SK-N-SH treated with all-trans-retinoic acid at 6 μM for 48 hours (cell line): ENCODE measurements at regions not wholly inside any gene's neighbourhood (a gene's known extent, or its start where the extent isn't known, plus 50 kb on each side); places are given as distances from the start of the nearest gene placed in this dataset.

ENCODE experiments used
- ATAC-seq: fragments of 200-7000 bp; cut with Tn5 transposase; 3 replicates; pipeline ENCODE4 v1.9.1; 2020; ENCODE audit warnings: mild to moderate bottlenecking, moderate library complexity
- ARNTL ChIP-seq: fragments of 450-650 bp; formaldehyde crosslinking; IDR thresholded peaks from 2 replicates; pipeline ENCODE4 v1.5.0; 2020; ENCODE audit warnings: low read depth, mild to moderate bottlenecking, moderate library complexity, borderline replicate concordance
- BACH2 ChIP-seq: fragments of 250-450 bp; sonication (Bioruptor Pico); IDR thresholded peaks from 2 replicates; pipeline ENCODE4 v1.9.0; 2021; ENCODE audit warnings: mild to moderate bottlenecking, borderline replicate concordance
- CSDC2 ChIP-seq: fragments of 250-450 bp; sonication (Bioruptor Pico); IDR thresholded peaks from 2 replicates; pipeline ENCODE4 v1.5.0; 2020; ENCODE audit warnings: mild to moderate bottlenecking, moderate library complexity
- ESRRG ChIP-seq: fragments of 250-450 bp; sonication (Bioruptor Pico); IDR thresholded peaks from 2 replicates; pipeline ENCODE4 v1.6.1; 2021; ENCODE audit warnings: mild to moderate bottlenecking
- GLIS3 ChIP-seq: fragments of 250-450 bp; sonication (Bioruptor Pico); IDR thresholded peaks from 2 replicates; pipeline ENCODE4 v1.5.0; 2020; ENCODE audit warnings: mild to moderate bottlenecking, moderate library complexity
- ISL1 ChIP-seq: fragments of 250-450 bp; sonication (Bioruptor Pico); IDR thresholded peaks from 2 replicates; pipeline ENCODE4 v2.1.2; 2022; ENCODE audit warnings: mild to moderate bottlenecking, moderate library complexity
- OSR1 ChIP-seq: fragments of 250-450 bp; sonication (Bioruptor Pico); IDR thresholded peaks from 2 replicates; pipeline ENCODE4 v1.8.0; 2022; ENCODE audit warnings: moderate library complexity, mild to moderate bottlenecking, inconsistent platforms
- PPARA ChIP-seq: fragments of 250-450 bp; sonication (Bioruptor Pico); IDR thresholded peaks from 2 replicates; pipeline ENCODE4 v1.5.0; 2020; ENCODE audit warnings: mild to moderate bottlenecking, borderline replicate concordance
- RARB ChIP-seq: fragments of 250-450 bp; sonication (Bioruptor Pico); IDR thresholded peaks from 2 replicates; pipeline ENCODE4 v1.8.0; 2021; ENCODE audit warnings: mild to moderate bottlenecking, moderate library complexity
- SNAI2 ChIP-seq: fragments of 250-450 bp; sonication (Bioruptor Pico); IDR thresholded peaks from 2 replicates; pipeline ENCODE4 v1.5.0; 2020; ENCODE audit warnings: mild to moderate bottlenecking, moderate library complexity
- TCF4 ChIP-seq: fragments of 250-450 bp; sonication (Bioruptor Pico); IDR thresholded peaks from 2 replicates; pipeline ENCODE4 v1.8.0; 2021; ENCODE audit warnings: mild to moderate bottlenecking, moderate library complexity, borderline replicate concordance
- TOX ChIP-seq: fragments of 250-450 bp; sonication (Bioruptor Pico); IDR thresholded peaks from 2 replicates; pipeline ENCODE4 v1.8.0; 2021; ENCODE audit warnings: mild to moderate bottlenecking, moderate library complexity, borderline replicate concordance
- ZFP3 ChIP-seq: fragments of 250-450 bp; sonication (Bioruptor Pico); IDR thresholded peaks from 2 replicates; pipeline ENCODE4 v1.5.0; 2020; ENCODE audit warnings: mild to moderate bottlenecking, moderate library complexity
- ZFP30 ChIP-seq: fragments of 450-650 bp; formaldehyde crosslinking; IDR thresholded peaks from 2 replicates; pipeline ENCODE4 v1.5.0; 2022; ENCODE audit warnings: mild to moderate bottlenecking, moderate library complexity
- ZNF565 ChIP-seq: fragments of 450-650 bp; formaldehyde crosslinking; conservative IDR thresholded peaks from 2 replicates; pipeline ENCODE4 v1.5.0; 2020; ENCODE audit warnings: low read depth, mild to moderate bottlenecking, moderate library complexity
- ZNF70 ChIP-seq: fragments of 450-650 bp; formaldehyde crosslinking; IDR thresholded peaks from 2 replicates; pipeline ENCODE4 v1.5.0; 2020; ENCODE audit warnings: mild to moderate bottlenecking, moderate library complexity
- ZNF8 ChIP-seq: fragments of 450-650 bp; formaldehyde crosslinking; IDR thresholded peaks from 2 replicates; pipeline ENCODE4 v1.5.0; 2020; ENCODE audit warnings: mild to moderate bottlenecking, moderate library complexity
- TF ChIP-seq, protein P1 (sequence below): fragments of 250-450 bp; sonication (Bioruptor Pico); IDR thresholded peaks from 2 replicates; pipeline ENCODE4 v1.5.0; 2020; ENCODE audit warnings: mild to moderate bottlenecking, moderate library complexity
- TF ChIP-seq, protein P2 (sequence below): fragments of 250-450 bp; sonication (Bioruptor Pico); IDR thresholded peaks from 2 replicates; pipeline ENCODE4 v1.8.0; 2020; ENCODE audit warnings: mild to moderate bottlenecking, moderate library complexity, borderline replicate concordance
- TF ChIP-seq, protein P3 (sequence below): fragments of 250-450 bp; sonication (Bioruptor Pico); IDR thresholded peaks from 2 replicates; pipeline ENCODE4 v1.5.1; 2020; ENCODE audit warnings: low read depth, mild to moderate bottlenecking, moderate library complexity
- TF ChIP-seq, protein P4 (sequence below): fragments of 250-450 bp; sonication (Bioruptor Pico); IDR thresholded peaks from 2 replicates; pipeline ENCODE4 v1.8.0; 2021; ENCODE audit warnings: low read depth, mild to moderate bottlenecking, moderate library complexity, borderline replicate concordance

DNA sequence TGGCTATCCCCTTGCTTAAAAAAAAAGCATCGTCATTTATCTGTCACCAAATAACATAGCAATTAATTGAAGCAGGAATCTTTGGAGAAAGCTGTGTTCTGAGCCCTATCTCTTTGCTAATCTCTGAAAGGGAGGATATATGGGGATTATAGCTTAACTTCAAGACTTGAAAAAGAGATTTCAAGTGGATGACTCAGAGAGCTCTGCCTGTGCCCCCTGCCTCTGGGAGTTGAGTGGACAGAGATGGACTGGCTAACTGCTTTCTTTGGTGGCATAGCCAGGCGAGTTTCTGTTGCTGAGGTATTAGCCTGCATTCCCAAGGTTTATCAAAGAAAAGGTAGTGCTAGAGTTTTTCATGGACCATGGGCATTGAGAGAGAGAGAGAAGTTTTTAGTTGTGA, 91.6 kb downstream of the DDIT4L start (continued):
- TF ChIP-seq ISL1 (CRISPR knock-in tag) = no peak
- no peak for TF ChIP-seq RARB (CRISPR knock-in tag)
- no peak for TF ChIP-seq SNAI2
- TF ChIP-seq ZFP3 (CRISPR knock-in tag) = no peak
- no peak for TF ChIP-seq OSR1 (CRISPR knock-in tag)
- TF ChIP-seq, all 23 proteins: peak for 0

DNA sequence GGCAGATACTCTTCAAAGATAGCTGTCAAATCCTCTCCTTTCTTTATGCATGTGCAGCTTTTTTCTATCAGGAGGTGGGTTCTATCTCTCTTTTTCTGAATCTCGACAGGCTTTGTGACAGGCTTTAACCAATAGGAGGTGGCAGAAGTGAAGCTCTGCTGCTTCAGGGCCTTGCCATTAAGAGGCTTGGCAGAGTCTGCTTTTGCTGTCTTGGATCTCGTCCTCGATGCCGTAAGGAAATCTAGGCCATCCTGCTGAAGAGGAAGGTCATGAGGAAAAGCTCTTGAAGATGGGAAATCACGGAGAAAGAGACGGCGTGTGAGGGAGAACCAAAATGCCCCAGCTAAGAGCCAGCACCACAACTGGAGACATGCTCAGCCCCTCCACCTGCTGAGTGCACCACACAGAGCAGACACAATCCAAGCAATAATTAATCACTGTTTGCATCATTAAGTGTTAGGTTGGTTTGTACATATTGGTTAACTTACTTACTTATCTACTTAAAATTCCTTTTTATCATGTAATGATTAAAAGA, 92.2 kb downstream of the DDIT4L start:
- TF ChIP-seq RARB (CRISPR knock-in tag) = no peak

DNA sequence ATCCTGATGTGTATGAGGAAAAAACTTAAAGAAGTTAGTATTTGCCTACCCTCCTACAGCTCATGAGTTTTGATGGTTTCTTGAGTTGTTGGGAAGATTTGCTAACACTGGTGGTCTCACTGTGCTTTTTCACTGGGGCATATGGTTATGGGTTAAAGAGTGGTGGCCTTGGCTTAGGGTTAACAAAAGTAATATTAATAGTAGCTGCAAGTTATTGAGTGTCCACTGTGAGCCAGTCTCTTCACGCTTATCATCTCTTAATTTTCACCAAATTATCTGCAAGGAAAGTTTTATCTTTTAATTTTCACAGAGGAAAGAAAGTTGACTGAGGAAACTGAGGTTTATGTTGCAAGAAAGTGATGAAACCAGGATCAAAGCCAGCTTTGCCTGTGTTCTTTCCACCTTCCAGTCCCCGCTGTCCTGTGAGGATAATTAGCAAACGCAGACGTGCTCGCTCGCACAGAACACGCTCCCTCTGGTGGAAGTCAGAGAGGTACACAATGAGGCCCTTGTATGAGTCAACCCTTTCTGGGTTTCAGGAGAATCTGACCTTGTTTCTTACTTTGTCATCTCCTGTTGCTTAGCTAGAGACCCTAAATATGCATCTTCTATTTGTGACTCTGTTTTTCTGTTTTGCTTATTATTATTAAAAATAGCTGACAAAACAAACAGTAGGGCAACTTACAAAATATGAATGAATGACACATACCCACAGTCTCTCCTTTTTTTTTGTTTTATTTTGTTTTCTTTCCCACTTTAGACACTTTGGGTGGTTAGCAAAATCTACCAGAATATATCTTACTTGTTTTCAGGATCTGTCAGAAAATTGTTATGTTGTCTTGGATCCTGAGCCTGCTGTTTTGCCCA, 94.3 kb downstream of the DDIT4L start:
- no peak for TF ChIP-seq TOX (CRISPR knock-in tag)
- no peak for TF ChIP-seq BACH2 (CRISPR knock-in tag)
- no peak for TF ChIP-seq ARNTL (CRISPR knock-in tag)
- no peak for TF ChIP-seq PPARA
- no peak for TF ChIP-seq SNAI2
- TF ChIP-seq, protein P1, sequence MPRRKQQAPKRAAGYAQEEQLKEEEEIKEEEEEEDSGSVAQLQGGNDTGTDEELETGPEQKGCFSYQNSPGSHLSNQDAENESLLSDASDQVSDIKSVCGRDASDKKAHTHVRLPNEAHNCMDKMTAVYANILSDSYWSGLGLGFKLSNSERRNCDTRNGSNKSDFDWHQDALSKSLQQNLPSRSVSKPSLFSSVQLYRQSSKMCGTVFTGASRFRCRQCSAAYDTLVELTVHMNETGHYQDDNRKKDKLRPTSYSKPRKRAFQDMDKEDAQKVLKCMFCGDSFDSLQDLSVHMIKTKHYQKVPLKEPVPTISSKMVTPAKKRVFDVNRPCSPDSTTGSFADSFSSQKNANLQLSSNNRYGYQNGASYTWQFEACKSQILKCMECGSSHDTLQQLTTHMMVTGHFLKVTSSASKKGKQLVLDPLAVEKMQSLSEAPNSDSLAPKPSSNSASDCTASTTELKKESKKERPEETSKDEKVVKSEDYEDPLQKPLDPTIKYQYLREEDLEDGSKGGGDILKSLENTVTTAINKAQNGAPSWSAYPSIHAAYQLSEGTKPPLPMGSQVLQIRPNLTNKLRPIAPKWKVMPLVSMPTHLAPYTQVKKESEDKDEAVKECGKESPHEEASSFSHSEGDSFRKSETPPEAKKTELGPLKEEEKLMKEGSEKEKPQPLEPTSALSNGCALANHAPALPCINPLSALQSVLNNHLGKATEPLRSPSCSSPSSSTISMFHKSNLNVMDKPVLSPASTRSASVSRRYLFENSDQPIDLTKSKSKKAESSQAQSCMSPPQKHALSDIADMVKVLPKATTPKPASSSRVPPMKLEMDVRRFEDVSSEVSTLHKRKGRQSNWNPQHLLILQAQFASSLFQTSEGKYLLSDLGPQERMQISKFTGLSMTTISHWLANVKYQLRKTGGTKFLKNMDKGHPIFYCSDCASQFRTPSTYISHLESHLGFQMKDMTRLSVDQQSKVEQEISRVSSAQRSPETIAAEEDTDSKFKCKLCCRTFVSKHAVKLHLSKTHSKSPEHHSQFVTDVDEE (CRISPR knock-in tag) = no peak
- TF ChIP-seq OSR1 (CRISPR knock-in tag) = no peak
- TF ChIP-seq, protein P2, sequence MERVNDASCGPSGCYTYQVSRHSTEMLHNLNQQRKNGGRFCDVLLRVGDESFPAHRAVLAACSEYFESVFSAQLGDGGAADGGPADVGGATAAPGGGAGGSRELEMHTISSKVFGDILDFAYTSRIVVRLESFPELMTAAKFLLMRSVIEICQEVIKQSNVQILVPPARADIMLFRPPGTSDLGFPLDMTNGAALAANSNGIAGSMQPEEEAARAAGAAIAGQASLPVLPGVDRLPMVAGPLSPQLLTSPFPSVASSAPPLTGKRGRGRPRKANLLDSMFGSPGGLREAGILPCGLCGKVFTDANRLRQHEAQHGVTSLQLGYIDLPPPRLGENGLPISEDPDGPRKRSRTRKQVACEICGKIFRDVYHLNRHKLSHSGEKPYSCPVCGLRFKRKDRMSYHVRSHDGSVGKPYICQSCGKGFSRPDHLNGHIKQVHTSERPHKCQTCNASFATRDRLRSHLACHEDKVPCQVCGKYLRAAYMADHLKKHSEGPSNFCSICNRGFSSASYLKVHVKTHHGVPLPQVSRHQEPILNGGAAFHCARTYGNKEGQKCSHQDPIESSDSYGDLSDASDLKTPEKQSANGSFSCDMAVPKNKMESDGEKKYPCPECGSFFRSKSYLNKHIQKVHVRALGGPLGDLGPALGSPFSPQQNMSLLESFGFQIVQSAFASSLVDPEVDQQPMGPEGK = no peak
- TF ChIP-seq ESRRG (CRISPR knock-in tag) = no peak
- TF ChIP-seq ZNF8 = no peak
- no peak for TF ChIP-seq GLIS3 (CRISPR knock-in tag)
- no peak for TF ChIP-seq ZNF70
- TF ChIP-seq ZFP3 (CRISPR knock-in tag) = no peak
- TF ChIP-seq ISL1 (CRISPR knock-in tag) = no peak
- no peak for TF ChIP-seq CSDC2
- no peak for TF ChIP-seq ZNF565
- TF ChIP-seq, protein P3, sequence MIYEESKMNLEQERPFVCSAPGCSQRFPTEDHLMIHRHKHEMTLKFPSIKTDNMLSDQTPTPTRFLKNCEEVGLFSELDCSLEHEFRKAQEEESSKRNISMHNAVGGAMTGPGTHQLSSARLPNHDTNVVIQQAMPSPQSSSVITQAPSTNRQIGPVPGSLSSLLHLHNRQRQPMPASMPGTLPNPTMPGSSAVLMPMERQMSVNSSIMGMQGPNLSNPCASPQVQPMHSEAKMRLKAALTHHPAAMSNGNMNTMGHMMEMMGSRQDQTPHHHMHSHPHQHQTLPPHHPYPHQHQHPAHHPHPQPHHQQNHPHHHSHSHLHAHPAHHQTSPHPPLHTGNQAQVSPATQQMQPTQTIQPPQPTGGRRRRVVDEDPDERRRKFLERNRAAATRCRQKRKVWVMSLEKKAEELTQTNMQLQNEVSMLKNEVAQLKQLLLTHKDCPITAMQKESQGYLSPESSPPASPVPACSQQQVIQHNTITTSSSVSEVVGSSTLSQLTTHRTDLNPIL (CRISPR knock-in tag) = no peak
- no peak for TF ChIP-seq RARB (CRISPR knock-in tag)
- no peak for TF ChIP-seq ZFP30 (CRISPR knock-in tag)
- peak; percentile 96 for ATAC-seq

More for the DNA sequence above, 92.2 kb downstream of the DDIT4L start:
- ATAC-seq = no peak

DNA sequence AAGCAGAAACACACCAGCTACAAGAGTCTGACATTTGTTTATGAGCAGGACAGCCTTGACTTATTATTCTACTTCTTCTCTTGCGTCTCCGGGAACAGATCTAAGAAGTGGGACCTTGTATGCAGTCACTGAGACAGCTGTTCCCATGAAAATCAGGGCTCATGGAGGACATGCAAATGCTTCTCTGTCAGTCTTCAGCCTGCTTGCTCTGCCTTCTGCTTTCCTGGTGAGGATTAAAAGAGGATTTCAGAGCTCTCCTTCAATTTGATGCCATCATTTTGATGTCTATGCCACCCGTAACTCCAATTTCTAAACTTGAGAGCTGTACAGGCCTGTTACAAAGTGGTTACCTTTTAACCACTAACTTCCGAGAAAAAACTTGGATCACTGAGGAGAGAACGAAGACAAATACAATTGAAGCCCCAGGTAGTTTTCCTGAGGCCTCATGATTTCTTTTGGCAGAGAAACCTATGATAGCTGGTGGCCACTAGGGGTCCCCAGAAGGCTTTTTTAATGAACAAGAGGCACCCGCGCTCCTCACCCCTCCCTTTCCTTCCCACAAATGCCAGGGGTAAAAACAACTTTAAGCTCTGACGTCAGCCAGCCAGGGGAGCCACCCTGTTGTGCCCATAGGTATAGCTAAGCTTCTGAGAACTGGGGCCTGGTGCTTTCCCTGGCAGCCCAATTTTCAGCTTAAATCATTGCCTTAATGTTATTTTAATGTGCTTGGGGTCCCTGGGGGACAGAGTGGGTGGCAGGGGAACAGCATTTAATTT, 97.0 kb downstream of the DDIT4L start:
- peak; percentile 91 for ATAC-seq
- TF ChIP-seq, protein P4, sequence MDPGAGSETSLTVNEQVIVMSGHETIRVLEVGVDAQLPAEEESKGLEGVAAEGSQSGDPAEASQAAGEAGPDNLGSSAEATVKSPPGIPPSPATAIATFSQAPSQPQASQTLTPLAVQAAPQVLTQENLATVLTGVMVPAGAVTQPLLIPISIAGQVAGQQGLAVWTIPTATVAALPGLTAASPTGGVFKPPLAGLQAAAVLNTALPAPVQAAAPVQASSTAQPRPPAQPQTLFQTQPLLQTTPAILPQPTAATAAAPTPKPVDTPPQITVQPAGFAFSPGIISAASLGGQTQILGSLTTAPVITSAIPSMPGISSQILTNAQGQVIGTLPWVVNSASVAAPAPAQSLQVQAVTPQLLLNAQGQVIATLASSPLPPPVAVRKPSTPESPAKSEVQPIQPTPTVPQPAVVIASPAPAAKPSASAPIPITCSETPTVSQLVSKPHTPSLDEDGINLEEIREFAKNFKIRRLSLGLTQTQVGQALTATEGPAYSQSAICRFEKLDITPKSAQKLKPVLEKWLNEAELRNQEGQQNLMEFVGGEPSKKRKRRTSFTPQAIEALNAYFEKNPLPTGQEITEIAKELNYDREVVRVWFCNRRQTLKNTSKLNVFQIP (CRISPR knock-in tag) = no peak
- TF ChIP-seq ZNF70 (no peak), ESRRG (CRISPR knock-in tag) (no peak), ZNF8 (no peak), ZFP3 (CRISPR knock-in tag) (no peak), ZNF565 (no peak), OSR1 (CRISPR knock-in tag) (no peak), ISL1 (CRISPR knock-in tag) (no peak), RARB (CRISPR knock-in tag) (no peak), SNAI2 (no peak), PPARA (no peak), TCF4 (no peak), ARNTL (CRISPR knock-in tag) (no peak)
- TF ChIP-seq, protein P2 = no peak
- TF ChIP-seq, protein P3 (CRISPR knock-in tag) = no peak
